GM12878 (cell line): ENCODE measurements at regions not wholly inside any gene's neighbourhood (a gene's known extent, or its start where the extent isn't known, plus 50 kb on each side); places are given as distances from the start of the nearest gene placed in this dataset.

Experiments
- CTCF ChIP-seq, 3 experiments: IDR thresholded peaks in 2 of 3; conservative IDR thresholded peaks in 1 of 3; 2 replicates each; pipeline ENCODE4 v1.5.1; 2011; ENCODE audit warnings: low read depth in 3 of 3, low read length in 3 of 3, mild to moderate bottlenecking in 3 of 3, control low read depth in 2 of 3, moderate library complexity in 2 of 3, inconsistent platforms in 1 of 3, mixed read lengths in 1 of 3; ENCODE audit not compliant: control insufficient read depth in 2 of 3, insufficient read depth in 1 of 3; ENCODE audit errors: extremely low read depth in 1 of 3
- EP300 ChIP-seq, 2 experiments: fragments of 150-350 bp in 1 of 2; IDR thresholded peaks; 2 replicates each; pipeline ENCODE4 v1.6.1; 2011 to 2012; ENCODE audit warnings: low read depth in 2 of 2, low read length in 2 of 2, borderline replicate concordance in 1 of 2, improper control_type of control experiment in 1 of 2, inconsistent platforms in 1 of 2; ENCODE audit not compliant: control insufficient read depth in 1 of 2
- JUNB ChIP-seq: IDR thresholded peaks from 2 replicates; pipeline ENCODE4 v1.6.1; 2016; ENCODE audit warnings: antibody characterized with exemption, mild to moderate bottlenecking
- NRF1 ChIP-seq: conservative IDR thresholded peaks from 2 replicates; pipeline ENCODE4 v1.6.1; 2011; ENCODE audit warnings: mild to moderate bottlenecking, low read depth, low read length, improper control_type of control experiment
- POU2F2 ChIP-seq: IDR thresholded peaks from 3 replicates; pipeline ENCODE4 v1.6.1; 2011; ENCODE audit warnings: low read depth, mild to moderate bottlenecking, low read length, borderline replicate concordance
- REST ChIP-seq: IDR thresholded peaks from 2 replicates; pipeline ENCODE4 v1.6.1; 2012; ENCODE audit warnings: mild to moderate bottlenecking, low read depth, low read length
- SUPT20H ChIP-seq: IDR thresholded peaks from 2 replicates; pipeline ENCODE4 v1.6.1; 2011; ENCODE audit warnings: low read depth, mild to moderate bottlenecking, low read length, moderate library complexity, borderline replicate concordance; ENCODE audit not compliant: control insufficient read depth
- TBL1XR1 ChIP-seq: IDR thresholded peaks from 2 replicates; pipeline ENCODE4 v1.6.1; 2012; ENCODE audit warnings: low read depth, low read length, improper control_type of control experiment
- TCF12 ChIP-seq: IDR thresholded peaks from 2 replicates; pipeline ENCODE4 v1.6.1; 2011; ENCODE audit warnings: low read depth, mild to moderate bottlenecking, low read length
- ZNF384 ChIP-seq: IDR thresholded peaks from 2 replicates; pipeline ENCODE4 v1.6.1; 2012; ENCODE audit warnings: low read depth, mild to moderate bottlenecking, low read length, improper control_type of control experiment, borderline replicate concordance

- TF ChIP-seq TBL1XR1 (no peak), CTCF (IDR thresholded peaks at IDR 0.05 in 2 of 3, conservative IDR thresholded peaks at IDR 0.05 in 1 of 3; ENCODE audit: control insufficient read depth in 2 of 3, extremely low read depth in 1 of 3, insufficient read depth in 1 of 3, low read depth in 3 of 3, low read length in 3 of 3) (no peak), SUPT20H (no peak), EP300 (IDR thresholded peaks at IDR 0.05; ENCODE audit: borderline replicate concordance in 1 of 2, control insufficient read depth in 1 of 2, low read depth in 2 of 2, low read length in 2 of 2) (no peak), REST (no peak), JUNB (no peak), NRF1 (no peak), POU2F2 (no peak), TCF12 (no peak), ZNF384 (no peak)
These were observed 84.9 kb downstream of the ZNF280B start for GRCh38 chr22:22423681-22424080.
